A673 (cell line): ENCODE measurements at regions not wholly inside any gene's neighbourhood (a gene's known extent, or its start where the extent isn't known, plus 50 kb on each side); places are given as distances from the start of the nearest gene placed in this dataset.
"Not testable (repeated sequence)": the region's sequence is repeated elsewhere in the genome, so short reads cannot be mapped to it uniquely, and the experiment has no call there.

ENCODE experiments used
- BruUV-seq: library from RNA; stranded (reverse); fragments of 400-500 nt; replicated peaks from 2 replicates; lab custom pipeline; 2021; lab: Mats Ljungman, UMichigan
- CTCF ChIA-PET: fragments of 300-600 bp; sonication (Branson Sonifier 250); formaldehyde crosslinking; loops from one replicate; lab custom pipeline; 2022; ENCODE audit warnings: antibody characterized with exemption; lab: Charles Lee
- POLR2A ChIA-PET: fragments of 300-600 bp; sonication (Branson Sonifier 250); formaldehyde crosslinking; loops from one replicate; lab custom pipeline; 2022; ENCODE audit warnings: antibody characterized with exemption; ENCODE audit not compliant: low non-redundant PET; lab: Charles Lee
- DNase-seq: peaks from one replicate; pipeline ENCODE4 v3.0.0-alpha.2; 2015; ENCODE audit warnings: low spot score
- H3K27ac ChIP-seq: fragments of 200-600 bp; sonication (generic); 2 replicates; pipeline ENCODE4 v1.5.1; 2016; ENCODE audit warnings: mixed run types, low read depth, mild to moderate bottlenecking, mixed read lengths, antibody characterized with exemption, low read length; ENCODE audit not compliant: poor library complexity, severe bottlenecking
- H3K27me3 ChIP-seq: fragments of 200-600 bp; sonication (generic); replicated peaks from 2 replicates; pipeline ENCODE4 v1.6.1; 2017; ENCODE audit warnings: mixed run types, low read depth, mild to moderate bottlenecking, mixed read lengths, antibody characterized with exemption, low read length; ENCODE audit not compliant: insufficient read depth, poor library complexity
- H3K36me3 ChIP-seq: fragments of 200-600 bp; sonication (generic); 2 replicates; pipeline ENCODE4 v1.6.1; 2016; ENCODE audit warnings: mixed run types, mild to moderate bottlenecking, mixed read lengths, antibody characterized with exemption, low read length; ENCODE audit not compliant: insufficient read depth, poor library complexity, severe bottlenecking
- H3K4me1 ChIP-seq: fragments of 200-600 bp; sonication (generic); 2 replicates; pipeline ENCODE4 v1.6.1; 2017; ENCODE audit warnings: mixed run types, mild to moderate bottlenecking, mixed read lengths, antibody characterized with exemption, low read length; ENCODE audit not compliant: insufficient read depth, poor library complexity, severe bottlenecking
- H3K4me3 ChIP-seq: fragments of 200-600 bp; sonication (generic); 2 replicates; pipeline ENCODE4 v1.5.1; 2016; ENCODE audit warnings: low read depth, mixed run types, mild to moderate bottlenecking, mixed read lengths, low read length; ENCODE audit not compliant: poor library complexity, severe bottlenecking
- H3K9me3 ChIP-seq: fragments of 200-600 bp; sonication (generic); 2 replicates; pipeline ENCODE4 v1.6.1; 2016; ENCODE audit warnings: mixed run types, low read depth, mild to moderate bottlenecking, mixed read lengths, antibody characterized with exemption, low read length; ENCODE audit not compliant: poor library complexity, severe bottlenecking
- CTCF ChIP-seq: fragments of 300-800, 200-600 bp; sonication (generic); conservative IDR thresholded peaks from 2 replicates; pipeline ENCODE4 v1.5.1; 2017; ENCODE audit warnings: low read depth, mild to moderate bottlenecking, antibody characterized with exemption, low read length, moderate library complexity, mixed read lengths
- EZH2 ChIP-seq: fragments of 200-600 bp; sonication (generic); IDR thresholded peaks from 2 replicates; pipeline ENCODE4 v1.6.1; 2017; ENCODE audit warnings: borderline replicate concordance, low read depth, mild to moderate bottlenecking, mixed read lengths, antibody characterized with exemption, low read length; ENCODE audit not compliant: poor library complexity, severe bottlenecking
- intact Hi-C: fragments of 100-400 bp; cut with micrococcal nuclease; formaldehyde crosslinking; loops from one replicate; pipeline ENCODE4 v1.10.0; 2022; ENCODE audit not compliant: unreplicated experiment

- H3K4me3 ChIP-seq: no peak overlapping the region
- no peaks in the 10 kb centered on the region for H3K4me1 ChIP-seq
- TF ChIP-seq CTCF (no peak), EZH2 (no peak)
- intact Hi-C loops: no loop called here
- H3K36me3 ChIP-seq: no peaks in the 10 kb centered on the region
- no peak for DNase-seq
- no peaks in the 10 kb centered on the region for H3K27me3 ChIP-seq
- CTCF ChIA-PET: no interaction called here
- POLR2A ChIA-PET: no interaction called here
- H3K27ac ChIP-seq: no peak overlapping the region
- H3K9me3 ChIP-seq: no peaks in the 10 kb centered on the region
- BruUV-seq: no TSS peak
Measured at GRCh38 chr1:56248138-56248537, 331.2 kb downstream of the PLPP3 start.

GRCh38 chr1:56246726-56247125, 332.6 kb downstream of the PLPP3 start:
- H3K4me1 ChIP-seq, intact Hi-C loops, BruUV-seq, H3K36me3 ChIP-seq, DNase-seq, H3K27ac ChIP-seq, POLR2A ChIA-PET, CTCF ChIA-PET, H3K9me3 ChIP-seq, H3K4me3 ChIP-seq, H3K27me3 ChIP-seq: not testable (repeated sequence)

- no peak for DNase-seq
- no peak for TF ChIP-seq EZH2
- no peak for TF ChIP-seq CTCF
- H3K4me1 ChIP-seq: no peaks in the 10 kb centered on the region
- CTCF ChIA-PET: no interaction called here
- no peaks in the 10 kb centered on the region for H3K36me3 ChIP-seq
- H3K9me3 ChIP-seq: no peaks in the 10 kb centered on the region
- intact Hi-C loops: no loop called here
- BruUV-seq: no TSS peak
- no peak overlapping the region for H3K27ac ChIP-seq
- no peaks in the 10 kb centered on the region for H3K27me3 ChIP-seq
- POLR2A ChIA-PET: no interaction called here
- no peak overlapping the region for H3K4me3 ChIP-seq
Measured at GRCh38 chr1:56240400-56240799, 339.0 kb downstream of the PLPP3 start.

- Histone ChIP-seq H3K4me3 (no peak overlapping the region), H3K4me1 (no peaks in the 10 kb centered on the region), H3K36me3 (no peaks in the 10 kb centered on the region), H3K27me3 (no peaks in the 10 kb centered on the region), H3K9me3 (no peaks in the 10 kb centered on the region), H3K27ac (no peak overlapping the region)
- DNase-seq: no peak
- intact Hi-C loops: no loop called here
- POLR2A ChIA-PET: no interaction called here
- TF ChIP-seq EZH2 (no peak), CTCF (no peak)
- no TSS peak for BruUV-seq
- CTCF ChIA-PET: no interaction called here
Measured at GRCh38 chr1:56237491-56238064, 341.8 kb downstream of the PLPP3 start.
